ENCODE measurements at regions not wholly inside any gene's neighbourhood (a gene's known extent, or its start where the extent isn't known, plus 50 kb on each side); places are given as distances from the start of the nearest gene placed in this dataset.

- Histone ChIP-seq H3K9me2 (ENCODE audit: insufficient read depth) (no peaks in the 10 kb centered on the region), H2AFZ (ENCODE audit: low read depth, low read length, poor library complexity, severe bottlenecking) (no peak overlapping the region), H3K27ac (ENCODE audit: low read depth, low read length) (no peak overlapping the region), H3K9ac (ENCODE audit: low read length) (no peak overlapping the region), H3K4me1 (ENCODE audit: control insufficient read depth in 1 of 2, insufficient read depth in 2 of 2, low read length in 2 of 2) (no peaks in the 10 kb centered on the region), H3K27me3 (ENCODE audit: insufficient read depth, low read length) (no peaks in the 10 kb centered on the region), H3K9me3 (ENCODE audit: control insufficient read depth in 1 of 2, insufficient read depth in 1 of 2, low read depth in 1 of 2, low read length in 2 of 2) (peaks cover 0 to 11% of the 10 kb centered on the region in 2 experiments; a peak in 2 of 4 replicates), H3K4me3 (replicated peaks in 1 of 2; ENCODE audit: low read depth in 1 of 2, low read length in 2 of 2) (no peak overlapping the region), H3K79me2 (ENCODE audit: insufficient read depth, low read length) (no peaks in the 10 kb centered on the region), H4K20me1 (ENCODE audit: insufficient read depth) (no peaks in the 10 kb centered on the region), H3K4me2 (ENCODE audit: low read length) (no peak overlapping the region), H3K36me3 (ENCODE audit: control insufficient read depth in 1 of 2, insufficient read depth in 2 of 2, low read length in 2 of 2) (no peaks in the 10 kb centered on the region)
- BruUV-seq (replicated peaks), result no TSS peak
- RAD21 ChIA-PET (ENCODE audit: low non-redundant PET in 1 of 2, low total read pairs in 2 of 2, uncharacterized antibody in 2 of 2, unreplicated experiment in 2 of 2), result no interaction called here
- TF ChIP-seq FOSL1 (IDR thresholded peaks at IDR 0.05; ENCODE audit: low read depth), result no peak
- TF ChIP-seq SP1 (IDR thresholded peaks at IDR 0.05; ENCODE audit: low read depth), result no peak
- no peak for TF ChIP-seq CBX3 (IDR thresholded peaks at IDR 0.05; ENCODE audit: low read depth)
- TF ChIP-seq ELF1 (IDR thresholded peaks at IDR 0.05; ENCODE audit: borderline replicate concordance, low read depth), result no peak
- TF ChIP-seq, protein P1, sequence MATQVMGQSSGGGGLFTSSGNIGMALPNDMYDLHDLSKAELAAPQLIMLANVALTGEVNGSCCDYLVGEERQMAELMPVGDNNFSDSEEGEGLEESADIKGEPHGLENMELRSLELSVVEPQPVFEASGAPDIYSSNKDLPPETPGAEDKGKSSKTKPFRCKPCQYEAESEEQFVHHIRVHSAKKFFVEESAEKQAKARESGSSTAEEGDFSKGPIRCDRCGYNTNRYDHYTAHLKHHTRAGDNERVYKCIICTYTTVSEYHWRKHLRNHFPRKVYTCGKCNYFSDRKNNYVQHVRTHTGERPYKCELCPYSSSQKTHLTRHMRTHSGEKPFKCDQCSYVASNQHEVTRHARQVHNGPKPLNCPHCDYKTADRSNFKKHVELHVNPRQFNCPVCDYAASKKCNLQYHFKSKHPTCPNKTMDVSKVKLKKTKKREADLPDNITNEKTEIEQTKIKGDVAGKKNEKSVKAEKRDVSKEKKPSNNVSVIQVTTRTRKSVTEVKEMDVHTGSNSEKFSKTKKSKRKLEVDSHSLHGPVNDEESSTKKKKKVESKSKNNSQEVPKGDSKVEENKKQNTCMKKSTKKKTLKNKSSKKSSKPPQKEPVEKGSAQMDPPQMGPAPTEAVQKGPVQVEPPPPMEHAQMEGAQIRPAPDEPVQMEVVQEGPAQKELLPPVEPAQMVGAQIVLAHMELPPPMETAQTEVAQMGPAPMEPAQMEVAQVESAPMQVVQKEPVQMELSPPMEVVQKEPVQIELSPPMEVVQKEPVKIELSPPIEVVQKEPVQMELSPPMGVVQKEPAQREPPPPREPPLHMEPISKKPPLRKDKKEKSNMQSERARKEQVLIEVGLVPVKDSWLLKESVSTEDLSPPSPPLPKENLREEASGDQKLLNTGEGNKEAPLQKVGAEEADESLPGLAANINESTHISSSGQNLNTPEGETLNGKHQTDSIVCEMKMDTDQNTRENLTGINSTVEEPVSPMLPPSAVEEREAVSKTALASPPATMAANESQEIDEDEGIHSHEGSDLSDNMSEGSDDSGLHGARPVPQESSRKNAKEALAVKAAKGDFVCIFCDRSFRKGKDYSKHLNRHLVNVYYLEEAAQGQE (IDR thresholded peaks at IDR 0.05; ENCODE audit: low read depth), result no peak
- no peak for TF ChIP-seq YY1 (IDR thresholded peaks at IDR 0.05; ENCODE audit: extremely low read depth, insufficient replicate concordance, low read depth, low read length)
- no peak for TF ChIP-seq TCF7L2 (IDR thresholded peaks at IDR 0.05; ENCODE audit: borderline replicate concordance, extremely low read depth, insufficient read depth, insufficient read length)
- TF ChIP-seq EGR1 (IDR thresholded peaks at IDR 0.05; ENCODE audit: low read depth), result no peak
- no peak for TF ChIP-seq ZNF274 (IDR thresholded peaks at IDR 0.05; ENCODE audit: low read depth, low read length)
- TF ChIP-seq, protein P2, sequence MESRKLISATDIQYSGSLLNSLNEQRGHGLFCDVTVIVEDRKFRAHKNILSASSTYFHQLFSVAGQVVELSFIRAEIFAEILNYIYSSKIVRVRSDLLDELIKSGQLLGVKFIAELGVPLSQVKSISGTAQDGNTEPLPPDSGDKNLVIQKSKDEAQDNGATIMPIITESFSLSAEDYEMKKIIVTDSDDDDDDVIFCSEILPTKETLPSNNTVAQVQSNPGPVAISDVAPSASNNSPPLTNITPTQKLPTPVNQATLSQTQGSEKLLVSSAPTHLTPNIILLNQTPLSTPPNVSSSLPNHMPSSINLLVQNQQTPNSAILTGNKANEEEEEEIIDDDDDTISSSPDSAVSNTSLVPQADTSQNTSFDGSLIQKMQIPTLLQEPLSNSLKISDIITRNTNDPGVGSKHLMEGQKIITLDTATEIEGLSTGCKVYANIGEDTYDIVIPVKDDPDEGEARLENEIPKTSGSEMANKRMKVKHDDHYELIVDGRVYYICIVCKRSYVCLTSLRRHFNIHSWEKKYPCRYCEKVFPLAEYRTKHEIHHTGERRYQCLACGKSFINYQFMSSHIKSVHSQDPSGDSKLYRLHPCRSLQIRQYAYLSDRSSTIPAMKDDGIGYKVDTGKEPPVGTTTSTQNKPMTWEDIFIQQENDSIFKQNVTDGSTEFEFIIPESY (IDR thresholded peaks at IDR 0.05; ENCODE audit: extremely low read depth, insufficient replicate concordance, low read length), result no peak
- TF ChIP-seq EZH2phosphoT487 (IDR thresholded peaks at IDR 0.05; ENCODE audit: borderline replicate concordance), result no peak
- no peak for TF ChIP-seq EZH2 (IDR thresholded peaks at IDR 0.05)
- no peak for TF ChIP-seq SIN3A (IDR thresholded peaks at IDR 0.05; ENCODE audit: low read depth)
- TF ChIP-seq JUND (IDR thresholded peaks at IDR 0.05), result no peak
- no peak for TF ChIP-seq POLR2A (IDR thresholded peaks at IDR 0.05; ENCODE audit: borderline replicate concordance, extremely low read depth, insufficient read depth, insufficient read length)
- TF ChIP-seq, protein P3, sequence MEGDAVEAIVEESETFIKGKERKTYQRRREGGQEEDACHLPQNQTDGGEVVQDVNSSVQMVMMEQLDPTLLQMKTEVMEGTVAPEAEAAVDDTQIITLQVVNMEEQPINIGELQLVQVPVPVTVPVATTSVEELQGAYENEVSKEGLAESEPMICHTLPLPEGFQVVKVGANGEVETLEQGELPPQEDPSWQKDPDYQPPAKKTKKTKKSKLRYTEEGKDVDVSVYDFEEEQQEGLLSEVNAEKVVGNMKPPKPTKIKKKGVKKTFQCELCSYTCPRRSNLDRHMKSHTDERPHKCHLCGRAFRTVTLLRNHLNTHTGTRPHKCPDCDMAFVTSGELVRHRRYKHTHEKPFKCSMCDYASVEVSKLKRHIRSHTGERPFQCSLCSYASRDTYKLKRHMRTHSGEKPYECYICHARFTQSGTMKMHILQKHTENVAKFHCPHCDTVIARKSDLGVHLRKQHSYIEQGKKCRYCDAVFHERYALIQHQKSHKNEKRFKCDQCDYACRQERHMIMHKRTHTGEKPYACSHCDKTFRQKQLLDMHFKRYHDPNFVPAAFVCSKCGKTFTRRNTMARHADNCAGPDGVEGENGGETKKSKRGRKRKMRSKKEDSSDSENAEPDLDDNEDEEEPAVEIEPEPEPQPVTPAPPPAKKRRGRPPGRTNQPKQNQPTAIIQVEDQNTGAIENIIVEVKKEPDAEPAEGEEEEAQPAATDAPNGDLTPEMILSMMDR (IDR thresholded peaks at IDR 0.05 in 2 of 3, conservative IDR thresholded peaks at IDR 0.05 in 1 of 3; ENCODE audit: borderline replicate concordance in 1 of 3, insufficient read depth in 1 of 3, low read depth in 2 of 3, low read length in 2 of 3), result no peak
- intact Hi-C loops (cut with micrococcal nuclease), result no loop called here
- POLR2A ChIA-PET, result no interaction called here
- ATAC-seq, result no peak
- CTCF ChIA-PET, result no interaction called here
- no peak for DNase-seq (ENCODE audit: low read depth, low spot score)
Observed at GRCh38 chr14:79997509-79998208, 213.6 kb downstream of the DIO2 start.

Measured in HCT116 (cell line).